Heart right ventricle (tissue), 16 donors: ENCODE measurements at regions not wholly inside any gene's neighbourhood (a gene's known extent, or its start where the extent isn't known, plus 50 kb on each side); places are given as distances from the start of the nearest gene placed in this dataset.

Source experiments
- ATAC-seq, 8 donors: fragments of 200-7000 bp; cut with Tn5 transposase; one replicate each; pipeline ENCODE4 v1.9.1; 2020; ENCODE audit warnings: mild to moderate bottlenecking in 8 of 8, moderate library complexity in 8 of 8, moderate number of reproducible peaks in 1 of 8
- DNase-seq, 2 donors: peaks; one replicate each; pipeline ENCODE4 v3.0.0-alpha.2; 2020
- H3K27ac ChIP-seq, 10 donors: fragments of 200-600 bp; sonication (generic) in 2 of 10; one replicate each; pipeline versions ENCODE4 v1.5.0 to v1.8.0; 2020 to 2022; ENCODE audit warnings: mild to moderate bottlenecking in 3 of 10
- H3K27me3 ChIP-seq, 7 donors: fragments of 200-600 bp; one replicate each; pipeline ENCODE4 v1.8.0; 2021 to 2022; ENCODE audit warnings: mild to moderate bottlenecking in 2 of 7
- H3K36me3 ChIP-seq, 9 donors: fragments of 200-600 bp; sonication (generic) in 1 of 9; one replicate each; pipeline versions ENCODE4 v1.5.0 to v1.8.0; 2020 to 2022; ENCODE audit warnings: mild to moderate bottlenecking in 2 of 9
- H3K4me1 ChIP-seq, 9 donors: fragments of 200-600 bp; sonication (generic) in 1 of 9; one replicate each; pipeline versions ENCODE4 v1.5.0 to v1.8.0; 2020 to 2022; ENCODE audit warnings: mild to moderate bottlenecking in 4 of 9
- H3K4me3 ChIP-seq, 10 donors: fragments of 200-600 bp; sonication (generic) in 2 of 10; one replicate each; pipeline versions ENCODE4 v1.5.0 to v1.8.0; 2020 to 2022; ENCODE audit warnings: mild to moderate bottlenecking in 7 of 10, moderate library complexity in 2 of 10
- H3K9me3 ChIP-seq, 11 donors: fragments of 200-600 bp in 10 of 11; sonication (generic) in 2 of 11; one replicate each; pipeline versions ENCODE4 v1.5.0 to v1.8.0; 2013 to 2022; ENCODE audit warnings: mild to moderate bottlenecking in 2 of 11, control low read depth in 1 of 11, moderate library complexity in 1 of 11
- WGBS, 2 donors: extraction: QIAGEN DNeasy Blood & Tissue Kit; methylation state at CpG; one replicate each; pipeline ENCODE4 v1.1.7; 2013; ENCODE audit warnings: inconsistent platforms in 1 of 2; 5-methylcytosine and 5-hydroxymethylcytosine counted together
- intact Hi-C, 10 donors: fragments of 100-400 bp; cut with DNase I; formaldehyde crosslinking; loops; one replicate each; pipeline versions ENCODE4 v1.11.1 to v1.14.2; 2022
- TF ChIP-seq, protein P1 (sequence below), 9 donors: fragments of 200-600 bp; sonication (generic) in 2 of 9; IDR thresholded peaks; one replicate each; pipeline versions ENCODE4 v1.5.0 to v1.8.0; 2021 to 2022; ENCODE audit warnings: antibody characterized with exemption in 9 of 9, mild to moderate bottlenecking in 5 of 9, moderate library complexity in 1 of 9
- donor health status: Arrhythmogenic right ventricular cardiomyopathy.
- donor health status: ischemic (EF 13 %, LVEDD 7.1; RV severe dilation, severe dysfunction).
- donor health status: healthy with polysubstance abuse.
- donor health status: DM: no; HTN: yes; CAD: no.
- donor health status: DM: no; HTN: no; CAD: no.
- donor health status: ischemic (EF 25% LVEDD 6.9; RV normal size, moderate dysfunction).
- donor health status: ischemic (EF 25% LVEDD 5.7; RV mildly dilated, moderate dysfunction).
- donor health status: healthy.
- donor health status: DM: yes; HTN: yes; CAD: no.
- donor health status: Ischemic cardiomyopathy.
- donor health status: ischemic (EF 35%, LVEDD 5.7; RV mildly dilated, moderate dysfunction).
- donor health status: nonischemic (EF 11% LVEDD 7.7; RV severe dilation, severe dysfunction).
- donor health status: DM: yes; HTN: yes; CAD: no.
- donor health status: PGD.
- donor health status: ischemic (EF 29% LVEDD 5.4; RV normal size, mild dysfunction).
- donor health status: nonischemic (EF 23%, LVEDD 6.1; RV moderate dilation, normal function).

DNA sequence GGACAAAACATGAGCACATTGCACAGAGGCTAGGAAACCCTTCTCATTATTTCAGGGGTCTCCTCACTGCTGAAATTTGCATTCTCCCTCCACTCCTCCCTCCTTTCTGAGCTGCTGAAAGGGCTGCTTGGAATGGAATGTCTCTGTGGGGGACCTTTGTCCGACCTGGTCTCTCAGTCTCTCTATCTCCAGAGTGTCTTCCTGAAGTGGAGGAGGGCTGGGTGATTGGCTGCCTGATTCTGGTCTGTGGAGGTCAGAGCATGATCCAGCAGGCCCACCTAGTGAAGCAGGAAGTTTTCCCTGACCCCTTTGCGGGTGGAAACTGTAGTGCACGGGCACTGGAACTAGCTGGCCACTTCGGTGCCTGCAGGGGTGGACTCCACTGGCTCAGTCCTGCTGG is 560.5 kb upstream of the HS6ST1 start:
- Histone ChIP-seq H3K4me1 (no peaks in the 10 kb centered on the region), H3K36me3 (no peaks in the 10 kb centered on the region), H3K27ac (no peak overlapping the region), H3K4me3 (no peak overlapping the region), H3K27me3 (peaks cover 0 to 9% (median 0%) of the 10 kb centered on the region in 7 donors), H3K9me3 (peaks cover 0 to 10% (median 0%) of the 10 kb centered on the region in 11 donors)
- TF ChIP-seq, protein P1, sequence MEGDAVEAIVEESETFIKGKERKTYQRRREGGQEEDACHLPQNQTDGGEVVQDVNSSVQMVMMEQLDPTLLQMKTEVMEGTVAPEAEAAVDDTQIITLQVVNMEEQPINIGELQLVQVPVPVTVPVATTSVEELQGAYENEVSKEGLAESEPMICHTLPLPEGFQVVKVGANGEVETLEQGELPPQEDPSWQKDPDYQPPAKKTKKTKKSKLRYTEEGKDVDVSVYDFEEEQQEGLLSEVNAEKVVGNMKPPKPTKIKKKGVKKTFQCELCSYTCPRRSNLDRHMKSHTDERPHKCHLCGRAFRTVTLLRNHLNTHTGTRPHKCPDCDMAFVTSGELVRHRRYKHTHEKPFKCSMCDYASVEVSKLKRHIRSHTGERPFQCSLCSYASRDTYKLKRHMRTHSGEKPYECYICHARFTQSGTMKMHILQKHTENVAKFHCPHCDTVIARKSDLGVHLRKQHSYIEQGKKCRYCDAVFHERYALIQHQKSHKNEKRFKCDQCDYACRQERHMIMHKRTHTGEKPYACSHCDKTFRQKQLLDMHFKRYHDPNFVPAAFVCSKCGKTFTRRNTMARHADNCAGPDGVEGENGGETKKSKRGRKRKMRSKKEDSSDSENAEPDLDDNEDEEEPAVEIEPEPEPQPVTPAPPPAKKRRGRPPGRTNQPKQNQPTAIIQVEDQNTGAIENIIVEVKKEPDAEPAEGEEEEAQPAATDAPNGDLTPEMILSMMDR (IDR thresholded peaks at IDR 0.05) = no peak
- 65 to 76% methylated on average over 4 of the region's 4 CpGs for WGBS, 2 donors
- ATAC-seq = no peak
- intact Hi-C loops = no loop called here
- DNase-seq = no peak

GRCh38 chr2:128894896-128895295 is 576.2 kb upstream of the HS6ST1 start:
- no peaks in the 10 kb centered on the region for H3K36me3 ChIP-seq
- TF ChIP-seq, protein P1 (IDR thresholded peaks at IDR 0.05) = no peak
- no peak for ATAC-seq

DNA sequence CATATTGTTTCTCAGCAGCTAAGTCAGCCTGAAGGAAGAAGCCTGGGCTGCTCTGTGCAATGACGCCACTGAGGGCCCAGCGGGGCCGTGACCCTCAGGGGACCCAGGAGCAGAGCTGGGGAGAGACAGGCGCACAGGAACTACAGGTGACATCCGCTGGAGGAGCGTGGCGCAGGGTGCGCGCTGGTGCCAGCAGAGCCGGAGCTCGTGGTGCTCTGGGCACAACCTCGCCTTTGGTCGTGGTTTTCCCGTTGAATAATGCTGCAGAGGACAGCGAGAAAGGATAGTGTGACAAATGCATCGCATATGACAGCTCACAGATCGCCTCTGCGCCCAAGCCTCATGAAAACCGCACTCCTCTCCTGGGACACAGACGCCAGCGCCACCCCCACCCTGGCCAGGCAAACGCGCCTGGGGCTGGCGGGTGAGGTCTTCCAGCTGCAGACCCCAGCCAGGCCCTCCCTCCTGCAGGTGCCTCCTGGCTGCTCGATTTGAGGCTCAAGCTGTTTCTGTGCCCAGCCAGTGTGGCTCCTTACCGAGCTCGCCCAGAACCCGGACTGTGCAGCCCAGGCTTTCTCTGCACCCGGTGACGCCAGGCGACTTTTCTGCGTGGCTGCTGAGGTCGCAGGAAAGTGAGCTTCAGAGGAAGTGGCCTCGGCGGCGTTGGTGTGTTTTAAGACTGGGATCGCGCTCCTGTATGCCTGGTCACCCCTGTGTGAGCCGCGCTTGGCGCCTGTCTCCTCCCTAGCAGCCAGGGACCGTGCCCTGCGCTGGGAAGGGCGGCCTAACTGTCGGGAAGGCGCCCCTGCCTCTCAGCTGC is 583.1 kb upstream of the HS6ST1 start:
- intact Hi-C loops = no loop called here
- peak overlapping the region in 4 of 10 donors; percentile 13 to 27 (median 18) for H3K4me3 ChIP-seq
- H3K36me3 ChIP-seq = no peaks in the 10 kb centered on the region
- ATAC-seq (peak in 3 of 8 donors; percentile 24 to 35 (median 33)), DNase-seq (no peak)
- H3K9me3 ChIP-seq = no peaks in the 10 kb centered on the region
- H3K4me1 ChIP-seq = no peaks in the 10 kb centered on the region
- TF ChIP-seq, protein P1 (IDR thresholded peaks at IDR 0.05) = no peak
- peaks cover 0 to 4% (median 0%) of the 10 kb centered on the region in 7 donors for H3K27me3 ChIP-seq
- no peak overlapping the region for H3K27ac ChIP-seq
- 42 to 52% methylated on average over 46 of the region's 46 CpGs for WGBS, 2 donors

More at GRCh38 chr2:128894896-128895295, 576.2 kb upstream of the HS6ST1 start:
- intact Hi-C loops = no loop called here
- H3K4me3 ChIP-seq = no peak overlapping the region
- H3K9me3 ChIP-seq = no peaks in the 10 kb centered on the region
- no peaks in the 10 kb centered on the region for H3K4me1 ChIP-seq
- H3K27me3 ChIP-seq = no peaks in the 10 kb centered on the region
- no peak overlapping the region for H3K27ac ChIP-seq
- no peak for DNase-seq

DNA sequence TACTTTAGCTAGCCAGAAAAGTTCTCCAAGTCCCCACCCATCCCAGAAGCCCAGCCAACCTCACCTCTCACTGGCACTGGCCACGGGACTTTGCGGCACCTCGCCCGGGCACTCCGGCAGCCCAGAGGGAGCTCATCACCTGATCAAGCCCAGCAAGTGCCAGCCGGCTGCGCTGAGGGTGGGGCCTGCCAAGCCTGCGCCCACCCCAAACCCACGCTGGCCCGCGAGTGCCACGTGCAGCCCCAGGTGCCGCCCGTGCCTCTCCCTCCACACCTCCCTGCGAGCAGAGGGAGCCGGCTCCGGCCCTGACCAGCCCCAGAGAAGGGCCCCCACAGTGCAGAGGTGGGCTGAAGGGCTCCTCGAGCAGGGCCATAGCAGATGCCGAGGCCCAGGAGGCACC is 585.0 kb upstream of the HS6ST1 start:
- 91 to 92% methylated on average over 19 of the region's 19 CpGs for WGBS, 2 donors
- Histone ChIP-seq H3K9me3 (no peaks in the 10 kb centered on the region), H3K27ac (no peak overlapping the region), H3K4me1 (no peaks in the 10 kb centered on the region), H3K4me3 (no peak overlapping the region), H3K27me3 (peaks cover 0 to 4% (median 0%) of the 10 kb centered on the region in 7 donors), H3K36me3 (no peaks in the 10 kb centered on the region)
- ATAC-seq (no peak), DNase-seq (no peak)
- TF ChIP-seq, protein P1 (IDR thresholded peaks at IDR 0.05) = no peak
- intact Hi-C loops = no loop called here
